Sigmoid colon (tissue), 6 donors: ENCODE measurements at regions not wholly inside any gene's neighbourhood (a gene's known extent, or its start where the extent isn't known, plus 50 kb on each side); places are given as distances from the start of the nearest gene placed in this dataset.

Source experiments
- DNase-seq: peaks from one replicate; pipeline ENCODE4 v3.0.0-alpha.2; 2019
- H3K27ac ChIP-seq, 4 donors: fragments of 200-600 bp; sonication (generic); one replicate each; pipeline ENCODE4 v1.5.1; 2016 to 2019; ENCODE audit warnings: mild to moderate bottlenecking in 1 of 4
- H3K27me3 ChIP-seq, 3 donors: fragments of 200-600 bp; sonication (generic); one replicate each; pipeline ENCODE4 v1.5.1; 2019; ENCODE audit warnings: mild to moderate bottlenecking in 1 of 3
- H3K36me3 ChIP-seq, 4 donors: fragments of 200-600 bp; sonication (generic); one replicate each; pipeline ENCODE4 v1.5.1; 2016 to 2019
- H3K4me1 ChIP-seq, 4 donors: fragments of 200-600 bp; sonication (generic); one replicate each; pipeline ENCODE4 v1.5.1; 2017 to 2019
- H3K4me3 ChIP-seq, 4 donors: fragments of 200-600 bp; sonication (generic); one replicate each; pipeline ENCODE4 v1.5.1; 2017 to 2019; ENCODE audit warnings: mild to moderate bottlenecking in 2 of 4, moderate library complexity in 1 of 4
- H3K9me3 ChIP-seq, 4 donors: fragments of 200-600 bp in 3 of 4; sonication (generic) in 3 of 4; one replicate each; pipeline versions ENCODE4 v1.5.1 to v1.6.1; 2013 to 2019
- CTCF ChIP-seq, 4 experiments: fragments of 450-650 bp in 3 of 4; fragments of 200-600 bp in 1 of 4; IDR thresholded peaks; one replicate each; pipeline ENCODE4 v1.5.1; 2016 to 2019; ENCODE audit warnings: antibody characterized with exemption in 4 of 4, mild to moderate bottlenecking in 3 of 4, moderate library complexity in 2 of 4
- EP300 ChIP-seq, 4 donors: sonication (generic); formaldehyde crosslinking; IDR thresholded peaks; one replicate each; pipeline ENCODE4 v1.6.1; 2017; ENCODE audit warnings: antibody characterized with exemption in 4 of 4
- POLR2A ChIP-seq, 2 donors: fragments of 450-650 bp; IDR thresholded peaks; one replicate each; pipeline ENCODE4 v1.6.1; 2016; ENCODE audit warnings: antibody characterized with exemption in 2 of 2, mild to moderate bottlenecking in 2 of 2, moderate library complexity in 2 of 2
- POLR2AphosphoS5 ChIP-seq, 4 donors: sonication (generic); formaldehyde crosslinking; IDR thresholded peaks; one replicate each; pipeline ENCODE4 v1.6.1; 2017; ENCODE audit warnings: antibody characterized with exemption in 4 of 4
- WGBS, 2 donors: extraction: QIAGEN DNeasy Blood & Tissue Kit; methylation state at CpG; one replicate each; pipeline ENCODE4 v1.1.7; 2013; 5-methylcytosine and 5-hydroxymethylcytosine counted together
- intact Hi-C: fragments of 100-400 bp; cut with DNase I; formaldehyde crosslinking; loops from one replicate; pipeline ENCODE4 v1.15.1; 2023
- donor health status: healthy with polysubstance abuse.
- donor health status: healthy.

DNA sequence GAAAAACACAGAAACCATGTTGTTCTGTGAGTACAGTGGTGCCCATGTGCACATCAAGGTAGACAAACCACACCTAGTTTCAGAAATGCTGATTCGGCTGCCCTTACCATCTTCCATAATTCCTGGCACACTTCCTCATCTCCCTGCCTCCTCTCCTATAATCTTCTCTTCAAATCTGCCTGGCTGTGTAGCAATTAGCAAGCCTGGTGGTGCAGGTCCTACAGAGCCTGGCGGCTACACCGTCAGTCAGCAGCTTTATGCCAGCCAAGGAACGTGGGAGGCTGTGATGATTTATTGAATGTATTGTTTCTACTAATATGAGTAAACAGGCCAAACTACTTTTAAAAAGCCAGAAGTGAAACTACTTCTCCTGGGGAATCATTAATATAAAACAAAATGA is 106.8 kb downstream of the SEMA6D start:
- 62 to 69% methylated on average over 4 of the region's 4 CpGs for WGBS, 2 donors
- Histone ChIP-seq H3K27ac (no peak overlapping the region), H3K9me3 (no peaks in the 10 kb centered on the region), H3K27me3 (no peaks in the 10 kb centered on the region), H3K4me3 (no peak overlapping the region), H3K4me1 (peaks cover 0 to 22% (median 6%) of the 10 kb centered on the region in 4 donors), H3K36me3 (no peaks in the 10 kb centered on the region)
- TF ChIP-seq EP300 (IDR thresholded peaks at IDR 0.05) (no peak), POLR2AphosphoS5 (IDR thresholded peaks at IDR 0.05) (no peak), POLR2A (IDR thresholded peaks at IDR 0.05) (no peak), CTCF (IDR thresholded peaks at IDR 0.05) (no peak)
- intact Hi-C loops, result no loop called here
- no peak for DNase-seq

GRCh38 chr15:47829667-47830066 is 112.4 kb downstream of the SEMA6D start:
- TF ChIP-seq POLR2A (IDR thresholded peaks at IDR 0.05) (no peak), POLR2AphosphoS5 (IDR thresholded peaks at IDR 0.05) (no peak), EP300 (IDR thresholded peaks at IDR 0.05) (no peak), CTCF (IDR thresholded peaks at IDR 0.05) (no peak)
- Histone ChIP-seq H3K4me3 (no peak overlapping the region), H3K27me3 (no peaks in the 10 kb centered on the region), H3K36me3 (no peaks in the 10 kb centered on the region), H3K9me3 (peaks cover 0 to 7% (median 0%) of the 10 kb centered on the region in 4 donors), H3K4me1 (no peaks in the 10 kb centered on the region), H3K27ac (no peak overlapping the region)
- 48 to 90% methylated on average over 1 of the region's 1 CpG for WGBS, 2 donors
- intact Hi-C loops, result no loop called here
- no peak for DNase-seq

DNA sequence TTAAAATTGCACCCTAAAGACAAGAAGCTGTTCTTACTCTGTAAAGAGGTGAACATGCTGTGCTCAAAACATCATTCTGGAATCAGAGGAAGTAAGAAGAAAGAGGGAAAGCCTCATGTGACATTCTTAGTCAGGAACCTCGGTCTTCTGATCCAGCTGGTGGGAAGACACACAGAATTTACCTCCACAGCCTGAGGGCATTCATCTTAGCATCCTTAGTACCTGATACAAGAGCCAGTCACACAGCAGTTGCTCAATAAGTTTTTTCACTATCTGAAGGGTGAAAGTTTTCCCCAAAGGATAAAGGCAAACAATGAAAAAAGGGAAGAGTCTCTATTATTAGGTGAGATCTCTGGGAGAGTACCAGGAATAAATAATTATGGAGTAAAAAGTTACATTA is 116.8 kb downstream of the SEMA6D start:
- Histone ChIP-seq H3K36me3 (no peaks in the 10 kb centered on the region), H3K27me3 (no peaks in the 10 kb centered on the region)
- intact Hi-C loops, result no loop called here

DNA sequence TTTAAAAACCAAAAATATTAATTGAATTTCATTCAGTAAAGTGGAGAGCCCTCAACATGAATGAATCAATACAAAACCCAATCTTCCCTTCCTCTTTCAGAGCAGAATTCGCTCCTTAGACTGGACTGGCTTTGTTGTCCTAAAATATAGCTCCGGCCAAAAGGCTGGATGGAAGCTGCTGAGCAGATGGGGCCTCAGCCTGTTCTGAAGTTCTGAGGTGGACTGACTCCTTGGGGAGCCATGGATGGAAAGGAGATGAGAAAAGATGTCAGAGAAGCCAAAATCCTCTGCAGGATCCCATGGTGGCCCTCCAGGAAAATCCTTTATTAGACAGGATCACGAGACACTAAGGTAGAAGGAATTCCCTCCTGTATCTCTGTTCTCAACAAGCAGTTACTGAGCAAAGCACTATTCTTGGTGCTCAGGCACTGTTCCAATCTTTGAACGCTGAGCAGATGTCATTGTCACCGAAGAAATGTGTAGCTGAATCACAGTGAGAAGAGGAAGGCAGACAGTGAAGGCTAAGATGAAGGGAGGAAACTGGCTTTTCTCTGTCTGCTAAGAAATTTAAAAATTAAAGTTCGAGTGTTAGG is 122.0 kb downstream of the SEMA6D start:
- intact Hi-C loops, result no loop called here
- 80 to 86% methylated on average over 6 of the region's 6 CpGs for WGBS, 2 donors
- H3K36me3 ChIP-seq, result no peaks in the 10 kb centered on the region

More for the DNA sequence above, 116.8 kb downstream of the SEMA6D start:
- no peak for TF ChIP-seq CTCF (IDR thresholded peaks at IDR 0.05)
- TF ChIP-seq POLR2AphosphoS5 (IDR thresholded peaks at IDR 0.05), result no peak
- no peak for TF ChIP-seq EP300 (IDR thresholded peaks at IDR 0.05)
- no peak for TF ChIP-seq POLR2A (IDR thresholded peaks at IDR 0.05)
- no peaks in the 10 kb centered on the region for H3K4me1 ChIP-seq
- WGBS, 2 donors, result 55 to 73% methylated on average over 1 of the region's 1 CpG
- H3K9me3 ChIP-seq, result peaks cover 0 to 7% (median 0%) of the 10 kb centered on the region in 4 donors
- no peak for DNase-seq
- no peak overlapping the region for H3K4me3 ChIP-seq
- no peak overlapping the region for H3K27ac ChIP-seq

More for the DNA sequence above, 122.0 kb downstream of the SEMA6D start:
- H3K27ac ChIP-seq, result no peak overlapping the region
- no peaks in the 10 kb centered on the region for H3K4me1 ChIP-seq
- no peaks in the 10 kb centered on the region for H3K27me3 ChIP-seq
- no peak for DNase-seq
- TF ChIP-seq POLR2A (IDR thresholded peaks at IDR 0.05) (no peak), CTCF (IDR thresholded peaks at IDR 0.05) (no peak), EP300 (IDR thresholded peaks at IDR 0.05) (no peak), POLR2AphosphoS5 (IDR thresholded peaks at IDR 0.05) (no peak)
- no peak overlapping the region for H3K4me3 ChIP-seq
- no peaks in the 10 kb centered on the region for H3K9me3 ChIP-seq
